ENCODE measurements at regions not wholly inside any gene's neighbourhood (a gene's known extent, or its start where the extent isn't known, plus 50 kb on each side); places are given as distances from the start of the nearest gene placed in this dataset.

DNA sequence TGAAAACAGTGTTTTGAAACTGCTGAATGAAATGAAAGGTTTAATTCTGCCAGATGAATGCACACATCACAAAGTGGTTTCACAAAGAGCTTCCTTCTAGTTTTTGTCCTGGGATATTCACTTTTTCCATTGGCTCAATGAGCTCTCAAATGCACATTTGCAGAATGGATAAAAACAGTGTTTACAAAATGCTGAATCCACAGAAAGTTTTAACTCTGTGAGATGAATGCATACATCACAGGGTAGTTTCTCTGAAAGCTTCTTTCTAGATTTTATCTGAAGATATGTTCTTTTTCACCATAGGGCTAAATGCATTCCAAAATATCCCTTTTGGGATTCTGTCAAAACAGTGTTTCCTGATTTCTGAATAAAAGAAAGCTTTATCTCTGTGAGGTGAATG is 237.6 kb downstream of the OR4A5 start:
- RAD21 ChIA-PET (ENCODE audit: unreplicated experiment): no interaction called here
- CTCF ChIA-PET: no interaction called here
- POLR2A ChIA-PET: no interaction called here

DNA sequence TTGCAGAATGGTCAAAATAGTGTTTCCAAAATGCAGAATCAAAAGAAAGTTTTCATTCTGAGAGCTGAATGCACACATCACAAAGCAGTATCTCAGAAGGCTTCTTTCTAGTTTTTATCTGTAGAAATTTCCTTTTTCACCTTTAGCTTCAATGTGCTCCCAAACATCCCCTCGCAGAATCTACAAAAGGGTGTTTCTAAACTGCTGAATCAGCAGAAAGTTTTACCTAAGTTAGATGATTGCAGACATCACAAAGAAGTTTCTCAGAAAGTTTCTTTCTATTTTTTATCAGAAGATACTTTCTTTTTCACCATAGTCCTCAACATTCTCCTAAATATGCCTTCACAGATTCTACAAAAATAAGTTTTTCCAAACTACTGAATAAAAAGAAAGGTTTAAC is 239.8 kb downstream of the OR4A5 start:
- no peak overlapping the region for H2AFZ ChIP-seq (ENCODE audit: control insufficient read depth, low read depth, low read length)
- H3K79me2 ChIP-seq (ENCODE audit: control insufficient read depth, insufficient read depth, low read length): no peaks in the 10 kb centered on the region
- H3K4me3 ChIP-seq: no peak overlapping the region
- H4K20me1 ChIP-seq (ENCODE audit: control insufficient read depth, insufficient read depth): no peaks in the 10 kb centered on the region
- CTCF ChIA-PET: no interaction called here
- intact Hi-C loops (cut with micrococcal nuclease; ENCODE audit: unreplicated experiment) (no loop called here), in situ Hi-C loops (cut with MboI) (no loop called here)
- H3K4me1 ChIP-seq (ENCODE audit: control insufficient read depth, insufficient read depth, low read length): no peaks in the 10 kb centered on the region
- no peak overlapping the region for H3K9ac ChIP-seq (ENCODE audit: control insufficient read depth, insufficient read depth, low read length)
- RAD21 ChIA-PET (ENCODE audit: unreplicated experiment): no interaction called here
- no peaks in the 10 kb centered on the region for H3K9me3 ChIP-seq (replicated peaks; ENCODE audit: control insufficient read depth, insufficient read depth, low read length)
- no peak for ATAC-seq
- no TSS peak for BruUV-seq (replicated peaks)
- 12% methylated on average over 1 of the region's 1 CpG for WGBS (ENCODE audit: insufficient coverage, insufficient replicate concordance, low lambda C conversion rate, missing lambda C conversion rate)
- no peak for DNase-seq (ENCODE audit: low read depth, low spot score)
- POLR2A ChIA-PET: no interaction called here
- no peaks in the 10 kb centered on the region for H3K27me3 ChIP-seq (replicated peaks in 1 of 2; ENCODE audit: control insufficient read depth in 2 of 2, insufficient read depth in 2 of 2, low read length in 1 of 2)
- H3K27ac ChIP-seq (ENCODE audit: control insufficient read depth, insufficient read depth): no peak overlapping the region
- H3K4me2 ChIP-seq (ENCODE audit: control insufficient read depth, insufficient read depth): no peak overlapping the region
- FAIRE-seq: no peak
- no peaks in the 10 kb centered on the region for H3K36me3 ChIP-seq (ENCODE audit: control insufficient read depth in 2 of 2, insufficient read depth in 2 of 2, low read length in 1 of 2)
- SMC1A ChIA-PET (ENCODE audit: uncharacterized antibody, unreplicated experiment): no interaction called here
- TF ChIP-seq, protein P1, sequence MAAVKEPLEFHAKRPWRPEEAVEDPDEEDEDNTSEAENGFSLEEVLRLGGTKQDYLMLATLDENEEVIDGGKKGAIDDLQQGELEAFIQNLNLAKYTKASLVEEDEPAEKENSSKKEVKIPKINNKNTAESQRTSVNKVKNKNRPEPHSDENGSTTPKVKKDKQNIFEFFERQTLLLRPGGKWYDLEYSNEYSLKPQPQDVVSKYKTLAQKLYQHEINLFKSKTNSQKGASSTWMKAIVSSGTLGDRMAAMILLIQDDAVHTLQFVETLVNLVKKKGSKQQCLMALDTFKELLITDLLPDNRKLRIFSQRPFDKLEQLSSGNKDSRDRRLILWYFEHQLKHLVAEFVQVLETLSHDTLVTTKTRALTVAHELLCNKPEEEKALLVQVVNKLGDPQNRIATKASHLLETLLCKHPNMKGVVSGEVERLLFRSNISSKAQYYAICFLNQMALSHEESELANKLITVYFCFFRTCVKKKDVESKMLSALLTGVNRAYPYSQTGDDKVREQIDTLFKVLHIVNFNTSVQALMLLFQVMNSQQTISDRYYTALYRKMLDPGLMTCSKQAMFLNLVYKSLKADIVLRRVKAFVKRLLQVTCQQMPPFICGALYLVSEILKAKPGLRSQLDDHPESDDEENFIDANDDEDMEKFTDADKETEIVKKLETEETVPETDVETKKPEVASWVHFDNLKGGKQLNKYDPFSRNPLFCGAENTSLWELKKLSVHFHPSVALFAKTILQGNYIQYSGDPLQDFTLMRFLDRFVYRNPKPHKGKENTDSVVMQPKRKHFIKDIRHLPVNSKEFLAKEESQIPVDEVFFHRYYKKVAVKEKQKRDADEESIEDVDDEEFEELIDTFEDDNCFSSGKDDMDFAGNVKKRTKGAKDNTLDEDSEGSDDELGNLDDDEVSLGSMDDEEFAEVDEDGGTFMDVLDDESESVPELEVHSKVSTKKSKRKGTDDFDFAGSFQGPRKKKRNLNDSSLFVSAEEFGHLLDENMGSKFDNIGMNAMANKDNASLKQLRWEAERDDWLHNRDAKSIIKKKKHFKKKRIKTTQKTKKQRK (IDR thresholded peaks at IDR 0.05; ENCODE audit: low read depth, low read length): no peak
- no peak for TF ChIP-seq POLR2AphosphoS2 (IDR thresholded peaks at IDR 0.05; ENCODE audit: low read depth, low read length)
- TF ChIP-seq EP300 (IDR thresholded peaks at IDR 0.05; ENCODE audit: borderline replicate concordance in 1 of 2, control insufficient read depth in 1 of 2, low read depth in 2 of 2, low read length in 2 of 2): no peak
- TF ChIP-seq, protein P2, sequence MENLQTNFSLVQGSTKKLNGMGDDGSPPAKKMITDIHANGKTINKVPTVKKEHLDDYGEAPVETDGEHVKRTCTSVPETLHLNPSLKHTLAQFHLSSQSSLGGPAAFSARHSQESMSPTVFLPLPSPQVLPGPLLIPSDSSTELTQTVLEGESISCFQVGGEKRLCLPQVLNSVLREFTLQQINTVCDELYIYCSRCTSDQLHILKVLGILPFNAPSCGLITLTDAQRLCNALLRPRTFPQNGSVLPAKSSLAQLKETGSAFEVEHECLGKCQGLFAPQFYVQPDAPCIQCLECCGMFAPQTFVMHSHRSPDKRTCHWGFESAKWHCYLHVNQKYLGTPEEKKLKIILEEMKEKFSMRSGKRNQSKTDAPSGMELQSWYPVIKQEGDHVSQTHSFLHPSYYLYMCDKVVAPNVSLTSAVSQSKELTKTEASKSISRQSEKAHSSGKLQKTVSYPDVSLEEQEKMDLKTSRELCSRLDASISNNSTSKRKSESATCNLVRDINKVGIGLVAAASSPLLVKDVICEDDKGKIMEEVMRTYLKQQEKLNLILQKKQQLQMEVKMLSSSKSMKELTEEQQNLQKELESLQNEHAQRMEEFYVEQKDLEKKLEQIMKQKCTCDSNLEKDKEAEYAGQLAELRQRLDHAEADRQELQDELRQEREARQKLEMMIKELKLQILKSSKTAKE (IDR thresholded peaks at IDR 0.05; ENCODE audit: low read depth, poor library complexity, severe bottlenecking): no peak

More for the DNA sequence above, 237.6 kb downstream of the OR4A5 start:
- H3K4me1 ChIP-seq (ENCODE audit: control insufficient read depth, insufficient read depth, low read length): no peaks in the 10 kb centered on the region
- no peak overlapping the region for H2AFZ ChIP-seq (ENCODE audit: control insufficient read depth, low read depth, low read length)
- no peaks in the 10 kb centered on the region for H4K20me1 ChIP-seq (ENCODE audit: control insufficient read depth, insufficient read depth)
- no TSS peak for BruUV-seq (replicated peaks)
- H3K4me2 ChIP-seq (ENCODE audit: control insufficient read depth, insufficient read depth): no peak overlapping the region
- SMC1A ChIA-PET (ENCODE audit: uncharacterized antibody, unreplicated experiment): no interaction called here
- H3K79me2 ChIP-seq (ENCODE audit: control insufficient read depth, insufficient read depth, low read length): no peaks in the 10 kb centered on the region
- FAIRE-seq: no peak
- no peaks in the 10 kb centered on the region for H3K9me3 ChIP-seq (replicated peaks; ENCODE audit: control insufficient read depth, insufficient read depth, low read length)
- no peak for ATAC-seq
- intact Hi-C loops (cut with micrococcal nuclease; ENCODE audit: unreplicated experiment) (no loop called here), in situ Hi-C loops (cut with MboI) (no loop called here)
- H3K27ac ChIP-seq (ENCODE audit: control insufficient read depth, insufficient read depth): no peak overlapping the region
- H3K4me3 ChIP-seq: no peak overlapping the region
- no peaks in the 10 kb centered on the region for H3K27me3 ChIP-seq (replicated peaks in 1 of 2; ENCODE audit: control insufficient read depth in 2 of 2, insufficient read depth in 2 of 2, low read length in 1 of 2)
- no peaks in the 10 kb centered on the region for H3K36me3 ChIP-seq (ENCODE audit: control insufficient read depth in 2 of 2, insufficient read depth in 2 of 2, low read length in 1 of 2)
- no peak overlapping the region for H3K9ac ChIP-seq (ENCODE audit: control insufficient read depth, insufficient read depth, low read length)
- TF ChIP-seq POU2F2 (IDR thresholded peaks at IDR 0.05; ENCODE audit: borderline replicate concordance, low read depth, low read length): no peak
- TF ChIP-seq, protein P3, sequence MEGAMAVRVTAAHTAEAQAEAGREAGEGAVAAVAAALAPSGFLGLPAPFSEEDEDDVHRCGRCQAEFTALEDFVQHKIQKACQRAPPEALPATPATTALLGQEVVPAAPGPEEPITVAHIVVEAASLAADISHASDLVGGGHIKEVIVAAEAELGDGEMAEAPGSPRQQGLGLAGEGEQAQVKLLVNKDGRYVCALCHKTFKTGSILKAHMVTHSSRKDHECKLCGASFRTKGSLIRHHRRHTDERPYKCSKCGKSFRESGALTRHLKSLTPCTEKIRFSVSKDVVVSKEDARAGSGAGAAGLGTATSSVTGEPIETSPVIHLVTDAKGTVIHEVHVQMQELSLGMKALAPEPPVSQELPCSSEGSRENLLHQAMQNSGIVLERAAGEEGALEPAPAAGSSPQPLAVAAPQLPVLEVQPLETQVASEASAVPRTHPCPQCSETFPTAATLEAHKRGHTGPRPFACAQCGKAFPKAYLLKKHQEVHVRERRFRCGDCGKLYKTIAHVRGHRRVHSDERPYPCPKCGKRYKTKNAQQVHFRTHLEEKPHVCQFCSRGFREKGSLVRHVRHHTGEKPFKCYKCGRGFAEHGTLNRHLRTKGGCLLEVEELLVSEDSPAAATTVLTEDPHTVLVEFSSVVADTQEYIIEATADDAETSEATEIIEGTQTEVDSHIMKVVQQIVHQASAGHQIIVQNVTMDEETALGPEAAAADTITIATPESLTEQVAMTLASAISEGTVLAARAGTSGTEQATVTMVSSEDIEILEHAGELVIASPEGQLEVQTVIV (IDR thresholded peaks at IDR 0.05; ENCODE audit: borderline replicate concordance, partially characterized antibody): no peak
- DNase-seq (ENCODE audit: low read depth, low spot score): no peak

Data from GM12878 (cell line).